Liver (tissue), 8 donors: ENCODE measurements at regions not wholly inside any gene's neighbourhood (a gene's known extent, or its start where the extent isn't known, plus 50 kb on each side); places are given as distances from the start of the nearest gene placed in this dataset.

Experiments
- DNase-seq: peaks from one replicate; pipeline ENCODE4 v3.0.0-alpha.2; 2017; ENCODE audit warnings: low spot score
- H3K27ac ChIP-seq, 2 donors: one replicate each; pipeline ENCODE4 v1.7.0; 2013; ENCODE audit warnings: inconsistent platforms in 2 of 2, low read length in 2 of 2, control low read depth in 1 of 2, low read depth in 1 of 2, mild to moderate bottlenecking in 1 of 2
- H3K27me3 ChIP-seq, 4 donors: one replicate each; pipeline versions ENCODE4 v1.6.1 to v1.7.0; 2013; ENCODE audit warnings: low read length in 3 of 4, inconsistent platforms in 1 of 4, mild to moderate bottlenecking in 1 of 4, moderate library complexity in 1 of 4; ENCODE audit not compliant: control insufficient read depth in 4 of 4, insufficient read depth in 4 of 4
- H3K36me3 ChIP-seq, 4 donors: one replicate each; pipeline versions ENCODE4 v1.6.1 to v1.7.0; 2013; ENCODE audit warnings: low read length in 3 of 4, mild to moderate bottlenecking in 3 of 4, low read depth in 1 of 4, moderate library complexity in 1 of 4; ENCODE audit not compliant: control insufficient read depth in 4 of 4, insufficient read depth in 3 of 4
- H3K4me1 ChIP-seq, 4 donors: one replicate each; pipeline versions ENCODE4 v1.6.1 to v1.7.0; 2013; ENCODE audit warnings: low read length in 3 of 4, mild to moderate bottlenecking in 3 of 4, moderate library complexity in 1 of 4; ENCODE audit not compliant: control insufficient read depth in 4 of 4, insufficient read depth in 4 of 4
- H3K4me3 ChIP-seq, 3 donors: one replicate each; pipeline versions ENCODE4 v1.6.1 to v1.7.0; 2013; ENCODE audit warnings: low read length in 3 of 3, control low read depth in 1 of 3, low read depth in 1 of 3, mild to moderate bottlenecking in 1 of 3
- H3K9ac ChIP-seq, 2 donors: one replicate each; pipeline ENCODE4 v1.7.0; 2013; ENCODE audit warnings: low read length in 2 of 2, mild to moderate bottlenecking in 2 of 2, moderate library complexity in 2 of 2, control low read depth in 1 of 2, low read depth in 1 of 2
- H3K9me3 ChIP-seq, 4 donors: one replicate each; pipeline versions ENCODE4 v1.6.1 to v1.7.0; 2013; ENCODE audit warnings: low read length in 3 of 4; ENCODE audit not compliant: control insufficient read depth in 4 of 4
- EGR1 ChIP-seq, 2 donors: IDR thresholded peaks; 2 replicates each; pipeline ENCODE4 v1.6.1; 2016 to 2018; ENCODE audit warnings: antibody characterized with exemption in 2 of 2, low read depth in 2 of 2
- FOXA1 ChIP-seq: IDR thresholded peaks from 2 replicates; pipeline ENCODE4 v1.6.1; 2016; ENCODE audit warnings: antibody characterized with exemption
- GABPA ChIP-seq, 2 donors: IDR thresholded peaks in 1 of 2; conservative IDR thresholded peaks in 1 of 2; 2 replicates each; pipeline ENCODE4 v1.6.1; 2016; ENCODE audit warnings: antibody characterized with exemption in 2 of 2, mild to moderate bottlenecking in 1 of 2, moderate library complexity in 1 of 2
- HNF4A ChIP-seq, 2 donors: conservative IDR thresholded peaks; 2 replicates each; pipeline ENCODE4 v1.6.1; 2016; ENCODE audit warnings: antibody characterized with exemption in 2 of 2, mild to moderate bottlenecking in 2 of 2
- HNF4G ChIP-seq: IDR thresholded peaks from 2 replicates; pipeline ENCODE4 v1.6.1; 2016; ENCODE audit warnings: antibody characterized with exemption
- JUND ChIP-seq, 2 donors: IDR thresholded peaks; 2 replicates each; pipeline ENCODE4 v1.6.1; 2016; ENCODE audit warnings: antibody characterized with exemption in 2 of 2
- RAD21 ChIP-seq, 2 donors: IDR thresholded peaks; 2 replicates each; pipeline ENCODE4 v1.6.1; 2016; ENCODE audit warnings: antibody characterized with exemption in 2 of 2, mild to moderate bottlenecking in 2 of 2
- SP1 ChIP-seq: IDR thresholded peaks from 2 replicates; pipeline ENCODE4 v1.6.1; 2018; ENCODE audit warnings: antibody characterized with exemption, mild to moderate bottlenecking
- TAF1 ChIP-seq: conservative IDR thresholded peaks from 2 replicates; pipeline ENCODE4 v1.6.1; 2016; ENCODE audit warnings: antibody characterized with exemption, mild to moderate bottlenecking
- YY1 ChIP-seq: IDR thresholded peaks from 2 replicates; pipeline ENCODE4 v1.6.1; 2016; ENCODE audit warnings: antibody characterized with exemption, mild to moderate bottlenecking
- WGBS: extraction: QIAGEN DNeasy Blood & Tissue Kit; methylation state at CpG from one replicate; pipeline ENCODE4 v1.1.7; 2013; 5-methylcytosine and 5-hydroxymethylcytosine counted together
- TF ChIP-seq, protein P1 (sequence below): IDR thresholded peaks from 2 replicates; pipeline ENCODE4 v1.6.1; 2016; ENCODE audit warnings: antibody characterized with exemption
- TF ChIP-seq, protein P2 (sequence below): IDR thresholded peaks from 2 replicates; pipeline ENCODE4 v1.6.1; 2016; ENCODE audit warnings: antibody characterized with exemption
- TF ChIP-seq, protein P3 (sequence below): IDR thresholded peaks from 2 replicates; pipeline ENCODE4 v1.6.1; 2016; ENCODE audit warnings: antibody characterized with exemption, mild to moderate bottlenecking
- TF ChIP-seq, protein P4 (sequence below): fragments of 150-350 bp; IDR thresholded peaks from 2 replicates; pipeline ENCODE4 v1.5.1; 2017; ENCODE audit warnings: improper control_type of control experiment, low read depth, low read length; ENCODE audit not compliant: missing input control
- donor health status: healthy.
- donor health status: healthy.
- donor health status: healthy.
- donor health status: healthy.
- donor health status: healthy.

DNA sequence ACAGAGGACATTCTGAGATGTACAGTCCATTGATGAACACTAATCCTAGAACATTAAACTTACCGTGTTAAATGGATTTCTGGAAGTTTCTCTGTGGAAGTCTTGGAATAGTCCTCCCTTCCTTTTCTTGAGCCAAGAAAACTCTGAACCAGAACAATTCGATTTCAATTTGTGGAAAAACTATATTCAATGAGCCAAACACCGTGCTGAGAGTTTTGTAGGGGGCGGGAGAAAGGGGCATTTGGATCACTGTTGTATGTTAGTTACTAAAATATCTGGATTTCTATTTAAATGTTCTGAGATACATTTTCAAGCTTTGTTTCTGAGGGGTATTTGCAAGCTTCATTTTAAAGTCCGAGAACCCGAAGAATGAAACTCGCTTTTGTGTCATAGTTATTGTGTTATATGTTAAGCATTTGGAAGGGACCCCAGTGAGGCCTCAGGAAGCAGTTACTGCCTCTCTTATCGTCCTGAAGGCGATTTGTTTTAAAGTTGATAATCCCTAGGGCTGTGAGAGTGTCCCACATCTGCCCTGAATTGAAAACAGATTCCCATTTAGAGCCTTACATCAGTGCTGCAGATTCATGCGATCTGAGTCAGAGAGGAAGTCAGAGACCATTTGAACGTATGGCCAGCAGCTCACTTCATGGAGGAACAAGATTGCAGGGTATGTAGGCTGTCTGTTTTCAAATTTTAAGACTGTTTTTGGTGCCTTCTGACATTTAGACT lies 70.8 kb upstream of the SASH1 start:
- Histone ChIP-seq H3K36me3 (no peaks in the 10 kb centered on the region), H3K9ac (no peak overlapping the region), H3K27me3 (no peaks in the 10 kb centered on the region), H3K27ac (no peak overlapping the region), H3K4me3 (no peak overlapping the region), H3K9me3 (no peaks in the 10 kb centered on the region), H3K4me1 (no peaks in the 10 kb centered on the region)
- TF ChIP-seq RAD21 (IDR thresholded peaks at IDR 0.05) (no peak), HNF4A (conservative IDR thresholded peaks at IDR 0.05) (no peak), SP1 (no peak), HNF4G (no peak), GABPA (IDR thresholded peaks at IDR 0.05 in 1 of 2, conservative IDR thresholded peaks at IDR 0.05 in 1 of 2) (no peak), YY1 (no peak), EGR1 (IDR thresholded peaks at IDR 0.05; ENCODE audit: low read depth in 2 of 2) (no peak)
- TF ChIP-seq, protein P1, sequence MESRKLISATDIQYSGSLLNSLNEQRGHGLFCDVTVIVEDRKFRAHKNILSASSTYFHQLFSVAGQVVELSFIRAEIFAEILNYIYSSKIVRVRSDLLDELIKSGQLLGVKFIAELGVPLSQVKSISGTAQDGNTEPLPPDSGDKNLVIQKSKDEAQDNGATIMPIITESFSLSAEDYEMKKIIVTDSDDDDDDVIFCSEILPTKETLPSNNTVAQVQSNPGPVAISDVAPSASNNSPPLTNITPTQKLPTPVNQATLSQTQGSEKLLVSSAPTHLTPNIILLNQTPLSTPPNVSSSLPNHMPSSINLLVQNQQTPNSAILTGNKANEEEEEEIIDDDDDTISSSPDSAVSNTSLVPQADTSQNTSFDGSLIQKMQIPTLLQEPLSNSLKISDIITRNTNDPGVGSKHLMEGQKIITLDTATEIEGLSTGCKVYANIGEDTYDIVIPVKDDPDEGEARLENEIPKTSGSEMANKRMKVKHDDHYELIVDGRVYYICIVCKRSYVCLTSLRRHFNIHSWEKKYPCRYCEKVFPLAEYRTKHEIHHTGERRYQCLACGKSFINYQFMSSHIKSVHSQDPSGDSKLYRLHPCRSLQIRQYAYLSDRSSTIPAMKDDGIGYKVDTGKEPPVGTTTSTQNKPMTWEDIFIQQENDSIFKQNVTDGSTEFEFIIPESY = no peak
- TF ChIP-seq, protein P2, sequence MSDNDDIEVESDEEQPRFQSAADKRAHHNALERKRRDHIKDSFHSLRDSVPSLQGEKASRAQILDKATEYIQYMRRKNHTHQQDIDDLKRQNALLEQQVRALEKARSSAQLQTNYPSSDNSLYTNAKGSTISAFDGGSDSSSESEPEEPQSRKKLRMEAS = no peak
- WGBS = 68% methylated on average over 11 of the region's 11 CpGs
- no peak for DNase-seq

DNA sequence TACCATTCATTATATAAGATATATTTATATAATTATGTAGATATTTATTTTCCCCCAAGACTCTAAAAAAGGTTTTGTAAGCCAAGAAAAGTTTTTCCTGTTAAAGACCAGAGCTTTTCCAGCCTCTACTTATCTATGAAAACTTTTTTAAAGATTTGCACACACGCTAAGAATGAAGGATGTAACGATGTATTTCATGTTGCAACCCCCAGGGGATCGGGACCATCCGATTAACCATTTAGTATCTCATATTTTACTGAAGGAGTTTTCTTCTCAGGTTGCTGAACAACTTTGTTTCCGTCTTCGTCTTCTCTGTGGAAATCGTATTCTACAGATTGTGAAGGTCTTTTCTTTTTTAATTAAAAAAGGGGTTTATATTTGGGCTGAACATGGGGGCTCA lies 70.0 kb upstream of the SASH1 start:
- H3K9me3 ChIP-seq = no peaks in the 10 kb centered on the region
- H3K4me3 ChIP-seq = no peak overlapping the region
- H3K27me3 ChIP-seq = no peaks in the 10 kb centered on the region
- 82% methylated on average over 7 of the region's 7 CpGs for WGBS
- no peaks in the 10 kb centered on the region for H3K4me1 ChIP-seq
- TF ChIP-seq, protein P3, sequence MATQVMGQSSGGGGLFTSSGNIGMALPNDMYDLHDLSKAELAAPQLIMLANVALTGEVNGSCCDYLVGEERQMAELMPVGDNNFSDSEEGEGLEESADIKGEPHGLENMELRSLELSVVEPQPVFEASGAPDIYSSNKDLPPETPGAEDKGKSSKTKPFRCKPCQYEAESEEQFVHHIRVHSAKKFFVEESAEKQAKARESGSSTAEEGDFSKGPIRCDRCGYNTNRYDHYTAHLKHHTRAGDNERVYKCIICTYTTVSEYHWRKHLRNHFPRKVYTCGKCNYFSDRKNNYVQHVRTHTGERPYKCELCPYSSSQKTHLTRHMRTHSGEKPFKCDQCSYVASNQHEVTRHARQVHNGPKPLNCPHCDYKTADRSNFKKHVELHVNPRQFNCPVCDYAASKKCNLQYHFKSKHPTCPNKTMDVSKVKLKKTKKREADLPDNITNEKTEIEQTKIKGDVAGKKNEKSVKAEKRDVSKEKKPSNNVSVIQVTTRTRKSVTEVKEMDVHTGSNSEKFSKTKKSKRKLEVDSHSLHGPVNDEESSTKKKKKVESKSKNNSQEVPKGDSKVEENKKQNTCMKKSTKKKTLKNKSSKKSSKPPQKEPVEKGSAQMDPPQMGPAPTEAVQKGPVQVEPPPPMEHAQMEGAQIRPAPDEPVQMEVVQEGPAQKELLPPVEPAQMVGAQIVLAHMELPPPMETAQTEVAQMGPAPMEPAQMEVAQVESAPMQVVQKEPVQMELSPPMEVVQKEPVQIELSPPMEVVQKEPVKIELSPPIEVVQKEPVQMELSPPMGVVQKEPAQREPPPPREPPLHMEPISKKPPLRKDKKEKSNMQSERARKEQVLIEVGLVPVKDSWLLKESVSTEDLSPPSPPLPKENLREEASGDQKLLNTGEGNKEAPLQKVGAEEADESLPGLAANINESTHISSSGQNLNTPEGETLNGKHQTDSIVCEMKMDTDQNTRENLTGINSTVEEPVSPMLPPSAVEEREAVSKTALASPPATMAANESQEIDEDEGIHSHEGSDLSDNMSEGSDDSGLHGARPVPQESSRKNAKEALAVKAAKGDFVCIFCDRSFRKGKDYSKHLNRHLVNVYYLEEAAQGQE = no peak
- TF ChIP-seq EGR1 (IDR thresholded peaks at IDR 0.05; ENCODE audit: low read depth in 2 of 2) (no peak), HNF4G (no peak), TAF1 (no peak), FOXA1 (no peak), JUND (IDR thresholded peaks at IDR 0.05) (no peak), SP1 (no peak), RAD21 (IDR thresholded peaks at IDR 0.05) (no peak), GABPA (IDR thresholded peaks at IDR 0.05 in 1 of 2, conservative IDR thresholded peaks at IDR 0.05 in 1 of 2) (no peak)
- TF ChIP-seq, protein P4, sequence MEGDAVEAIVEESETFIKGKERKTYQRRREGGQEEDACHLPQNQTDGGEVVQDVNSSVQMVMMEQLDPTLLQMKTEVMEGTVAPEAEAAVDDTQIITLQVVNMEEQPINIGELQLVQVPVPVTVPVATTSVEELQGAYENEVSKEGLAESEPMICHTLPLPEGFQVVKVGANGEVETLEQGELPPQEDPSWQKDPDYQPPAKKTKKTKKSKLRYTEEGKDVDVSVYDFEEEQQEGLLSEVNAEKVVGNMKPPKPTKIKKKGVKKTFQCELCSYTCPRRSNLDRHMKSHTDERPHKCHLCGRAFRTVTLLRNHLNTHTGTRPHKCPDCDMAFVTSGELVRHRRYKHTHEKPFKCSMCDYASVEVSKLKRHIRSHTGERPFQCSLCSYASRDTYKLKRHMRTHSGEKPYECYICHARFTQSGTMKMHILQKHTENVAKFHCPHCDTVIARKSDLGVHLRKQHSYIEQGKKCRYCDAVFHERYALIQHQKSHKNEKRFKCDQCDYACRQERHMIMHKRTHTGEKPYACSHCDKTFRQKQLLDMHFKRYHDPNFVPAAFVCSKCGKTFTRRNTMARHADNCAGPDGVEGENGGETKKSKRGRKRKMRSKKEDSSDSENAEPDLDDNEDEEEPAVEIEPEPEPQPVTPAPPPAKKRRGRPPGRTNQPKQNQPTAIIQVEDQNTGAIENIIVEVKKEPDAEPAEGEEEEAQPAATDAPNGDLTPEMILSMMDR = no peak
- H3K27ac ChIP-seq = no peak overlapping the region
- no peaks in the 10 kb centered on the region for H3K36me3 ChIP-seq
- no peak for DNase-seq
- H3K9ac ChIP-seq = no peak overlapping the region
